C4-2B (cell line): ENCODE measurements at regions not wholly inside any gene's neighbourhood (a gene's known extent, or its start where the extent isn't known, plus 50 kb on each side); places are given as distances from the start of the nearest gene placed in this dataset.
"Not testable (repeated sequence)": the region's sequence is repeated elsewhere in the genome, so short reads cannot be mapped to it uniquely, and the experiment has no call there.

Experiments
- ZFX ChIP-seq: fragments of 450-650 bp; IDR thresholded peaks from 2 replicates; pipeline ENCODE4 v1.6.1; 2017
- TF ChIP-seq, protein P1 (sequence below): fragments of 450-650 bp; conservative IDR thresholded peaks from 2 replicates; pipeline ENCODE4 v1.5.1; 2017; ENCODE audit warnings: mild to moderate bottlenecking

DNA sequence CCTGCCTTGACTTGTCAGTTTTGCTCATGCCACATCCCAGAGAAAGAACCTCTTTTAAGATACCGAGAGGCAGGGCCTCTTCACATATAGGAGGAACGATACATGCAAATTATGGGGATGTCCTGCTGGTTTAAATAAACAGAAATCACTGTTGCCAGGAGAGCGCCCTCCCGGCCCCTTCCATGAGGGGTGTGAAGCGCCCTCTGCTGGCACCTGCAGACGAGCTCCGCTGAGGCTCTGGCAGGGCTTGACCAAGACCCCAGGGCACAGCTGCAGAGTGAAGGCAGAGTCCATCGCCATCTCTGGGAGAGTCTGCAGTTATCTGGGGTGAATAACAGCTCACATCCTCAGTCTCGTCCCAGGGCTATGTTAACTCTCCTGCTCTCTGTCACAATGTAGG is 468.8 kb downstream of the RPIA start:
- TF ChIP-seq, protein P1, sequence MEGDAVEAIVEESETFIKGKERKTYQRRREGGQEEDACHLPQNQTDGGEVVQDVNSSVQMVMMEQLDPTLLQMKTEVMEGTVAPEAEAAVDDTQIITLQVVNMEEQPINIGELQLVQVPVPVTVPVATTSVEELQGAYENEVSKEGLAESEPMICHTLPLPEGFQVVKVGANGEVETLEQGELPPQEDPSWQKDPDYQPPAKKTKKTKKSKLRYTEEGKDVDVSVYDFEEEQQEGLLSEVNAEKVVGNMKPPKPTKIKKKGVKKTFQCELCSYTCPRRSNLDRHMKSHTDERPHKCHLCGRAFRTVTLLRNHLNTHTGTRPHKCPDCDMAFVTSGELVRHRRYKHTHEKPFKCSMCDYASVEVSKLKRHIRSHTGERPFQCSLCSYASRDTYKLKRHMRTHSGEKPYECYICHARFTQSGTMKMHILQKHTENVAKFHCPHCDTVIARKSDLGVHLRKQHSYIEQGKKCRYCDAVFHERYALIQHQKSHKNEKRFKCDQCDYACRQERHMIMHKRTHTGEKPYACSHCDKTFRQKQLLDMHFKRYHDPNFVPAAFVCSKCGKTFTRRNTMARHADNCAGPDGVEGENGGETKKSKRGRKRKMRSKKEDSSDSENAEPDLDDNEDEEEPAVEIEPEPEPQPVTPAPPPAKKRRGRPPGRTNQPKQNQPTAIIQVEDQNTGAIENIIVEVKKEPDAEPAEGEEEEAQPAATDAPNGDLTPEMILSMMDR, result peak; percentile 7; the same call in 1 of the 2 replicates
- TF ChIP-seq ZFX, result not testable (repeated sequence)
